AG04450 (cell line): ENCODE measurements at regions not wholly inside any gene's neighbourhood (a gene's known extent, or its start where the extent isn't known, plus 50 kb on each side); places are given as distances from the start of the nearest gene placed in this dataset.

Experiments
- CTCF ChIA-PET: fragments of 300-600, 350-600 bp; formaldehyde crosslinking; extraction: SDS; loops from one replicate; lab custom pipeline; 2022; ENCODE audit warnings: antibody characterized with exemption, inconsistent platforms; lab: Charles Lee
- POLR2A ChIA-PET: fragments of 350-600 bp; formaldehyde crosslinking; extraction: SDS; loops from one replicate; lab custom pipeline; 2021; ENCODE audit warnings: antibody characterized with exemption, inconsistent platforms; lab: Yijun Ruan, JAX
- DNase-seq: peaks from one replicate; pipeline ENCODE4 v3.0.0-alpha.2; 2011; ENCODE audit warnings: low read depth, low spot score
- H3K27ac ChIP-seq: one replicate; pipeline ENCODE4 v1.5.1; 2012; ENCODE audit warnings: low read depth, low read length, control low read depth
- H3K27me3 ChIP-seq: one replicate; pipeline ENCODE4 v1.6.0; 2012; ENCODE audit warnings: low read length; ENCODE audit not compliant: control insufficient read depth, insufficient read depth
- H3K4me3 ChIP-seq: 2 replicates; pipeline ENCODE4 v1.5.1; 2011; ENCODE audit warnings: mild to moderate bottlenecking, low read depth, low read length, control low read depth
- H3K9me3 ChIP-seq: 2 replicates; pipeline ENCODE4 v1.5.1; 2012; ENCODE audit warnings: low read length; ENCODE audit not compliant: control insufficient read depth, insufficient read depth
- CTCF ChIP-seq: IDR thresholded peaks from 2 replicates; pipeline ENCODE4 v1.5.1; 2011; ENCODE audit warnings: low read depth, low read length, control low read depth, inconsistent platforms

GRCh38 chr21:29436143-29436542, 137.4 kb downstream of the BACH1 start:
- H3K27ac ChIP-seq = no peak overlapping the region
- no peaks in the 10 kb centered on the region for H3K9me3 ChIP-seq
- ChIA-PET CTCF (no interaction called here), POLR2A (no interaction called here)
- no peaks in the 10 kb centered on the region for H3K27me3 ChIP-seq
- no peak for TF ChIP-seq CTCF
- H3K4me3 ChIP-seq = no peak overlapping the region
- no peak for DNase-seq

GRCh38 chr21:29436650-29437049, 137.9 kb downstream of the BACH1 start:
- no peak for DNase-seq
- no peaks in the 10 kb centered on the region for H3K9me3 ChIP-seq
- POLR2A ChIA-PET = no interaction called here
- no peak overlapping the region for H3K4me3 ChIP-seq
- no peak for TF ChIP-seq CTCF
- CTCF ChIA-PET = interaction anchor here (1.2 kb wide), 1 partner anchor 272 kb away, joined by 4 read pairs; no protein-coding TSS in a partner anchor
- H3K27ac ChIP-seq = no peak overlapping the region
- H3K27me3 ChIP-seq = no peaks in the 10 kb centered on the region

- no peak for TF ChIP-seq CTCF
- POLR2A ChIA-PET = no interaction called here
- no peak overlapping the region for H3K4me3 ChIP-seq
- no peak for DNase-seq
- no peaks in the 10 kb centered on the region for H3K27me3 ChIP-seq
- no peaks in the 10 kb centered on the region for H3K9me3 ChIP-seq
- H3K27ac ChIP-seq = no peak overlapping the region
- CTCF ChIA-PET = no interaction called here
These were observed 142.9 kb downstream of the BACH1 start for GRCh38 chr21:29441651-29442050.

GRCh38 chr21:29443411-29444010, 144.8 kb downstream of the BACH1 start:
- H3K27me3 ChIP-seq = no peaks in the 10 kb centered on the region
- H3K4me3 ChIP-seq = no peak overlapping the region
- ChIA-PET CTCF (no interaction called here), POLR2A (no interaction called here)
- peaks cover 5% of the 10 kb centered on the region for H3K9me3 ChIP-seq
- TF ChIP-seq CTCF = no peak
- no peak for DNase-seq
- H3K27ac ChIP-seq = no peak overlapping the region

- H3K27ac ChIP-seq = no peak overlapping the region
- ChIA-PET CTCF (interaction anchor here (0.5 to 2.2 kb wide), 3 partner anchors 28 to 358 kb away, joined by 3 to 9 read pairs (median 5); no protein-coding TSS in a partner anchor), POLR2A (no interaction called here)
- peaks cover 5% of the 10 kb centered on the region for H3K9me3 ChIP-seq
- no peak for DNase-seq
- no peak overlapping the region for H3K4me3 ChIP-seq
- H3K27me3 ChIP-seq = no peaks in the 10 kb centered on the region
- TF ChIP-seq CTCF = no peak
These were observed 150.0 kb downstream of the BACH1 start for GRCh38 chr21:29448766-29449165.
